ENCODE measurements at regions not wholly inside any gene's neighbourhood (a gene's known extent, or its start where the extent isn't known, plus 50 kb on each side); places are given as distances from the start of the nearest gene placed in this dataset.

DNA sequence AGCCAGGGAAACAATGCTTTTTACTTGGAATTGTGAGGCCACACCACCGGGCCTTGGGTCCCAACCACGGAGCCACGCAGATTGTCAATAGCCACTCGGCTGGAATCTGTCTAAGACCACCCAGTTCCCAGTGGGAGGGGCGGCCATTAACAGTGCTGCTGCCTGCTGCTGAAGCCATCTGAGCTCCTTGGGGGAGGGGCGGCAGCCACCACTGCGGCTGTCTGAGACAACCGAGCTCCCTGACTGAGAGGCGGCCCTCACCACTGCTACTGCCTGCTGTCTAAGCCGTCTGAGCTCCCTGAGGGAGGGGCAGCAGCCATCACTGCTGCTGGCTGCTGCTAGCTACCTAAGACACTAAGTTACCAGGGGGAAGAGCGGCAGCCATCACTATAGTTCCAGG, 64.3 kb downstream of the DMRTA2 start:
- no peak for DNase-seq
- no peak overlapping the region for H3K27ac Mint-ChIP-seq
- ChIA-PET POLR2A (no interaction called here), CTCF (no interaction called here)
- no peak overlapping the region for H3K4me3 Mint-ChIP-seq
- TF ChIP-seq, protein P1, sequence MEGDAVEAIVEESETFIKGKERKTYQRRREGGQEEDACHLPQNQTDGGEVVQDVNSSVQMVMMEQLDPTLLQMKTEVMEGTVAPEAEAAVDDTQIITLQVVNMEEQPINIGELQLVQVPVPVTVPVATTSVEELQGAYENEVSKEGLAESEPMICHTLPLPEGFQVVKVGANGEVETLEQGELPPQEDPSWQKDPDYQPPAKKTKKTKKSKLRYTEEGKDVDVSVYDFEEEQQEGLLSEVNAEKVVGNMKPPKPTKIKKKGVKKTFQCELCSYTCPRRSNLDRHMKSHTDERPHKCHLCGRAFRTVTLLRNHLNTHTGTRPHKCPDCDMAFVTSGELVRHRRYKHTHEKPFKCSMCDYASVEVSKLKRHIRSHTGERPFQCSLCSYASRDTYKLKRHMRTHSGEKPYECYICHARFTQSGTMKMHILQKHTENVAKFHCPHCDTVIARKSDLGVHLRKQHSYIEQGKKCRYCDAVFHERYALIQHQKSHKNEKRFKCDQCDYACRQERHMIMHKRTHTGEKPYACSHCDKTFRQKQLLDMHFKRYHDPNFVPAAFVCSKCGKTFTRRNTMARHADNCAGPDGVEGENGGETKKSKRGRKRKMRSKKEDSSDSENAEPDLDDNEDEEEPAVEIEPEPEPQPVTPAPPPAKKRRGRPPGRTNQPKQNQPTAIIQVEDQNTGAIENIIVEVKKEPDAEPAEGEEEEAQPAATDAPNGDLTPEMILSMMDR (IDR thresholded peaks at IDR 0.05): no peak
- peaks cover 38% of the 10 kb centered on the region for H3K27me3 Mint-ChIP-seq
- no peaks in the 10 kb centered on the region for H3K36me3 Mint-ChIP-seq (ENCODE audit: low read depth)
- H3K4me1 Mint-ChIP-seq (ENCODE audit: low read depth): no peaks in the 10 kb centered on the region
- H3K9me3 Mint-ChIP-seq: peaks cover 5% of the 10 kb centered on the region
- ATAC-seq: no peak
- intact Hi-C loops (cut with micrococcal nuclease): no loop called here

GRCh38 chr1:50357186-50357585, 66.1 kb downstream of the DMRTA2 start:
- intact Hi-C loops (cut with micrococcal nuclease): no loop called here

GRCh38 chr1:50354813-50355212, 68.4 kb downstream of the DMRTA2 start:
- H3K4me1 Mint-ChIP-seq (ENCODE audit: low read depth): no peaks in the 10 kb centered on the region
- CTCF ChIA-PET: no interaction called here
- DNase-seq (no peak), ATAC-seq (no peak)
- no peaks in the 10 kb centered on the region for H3K36me3 Mint-ChIP-seq (ENCODE audit: low read depth)
- H3K27me3 Mint-ChIP-seq: peaks cover 18% of the 10 kb centered on the region
- intact Hi-C loops (cut with micrococcal nuclease): no loop called here
- POLR2A ChIA-PET: no interaction called here
- H3K27ac Mint-ChIP-seq: no peak overlapping the region
- TF ChIP-seq, protein P1 (IDR thresholded peaks at IDR 0.05): no peak
- H3K9me3 Mint-ChIP-seq: no peaks in the 10 kb centered on the region
- no peak overlapping the region for H3K4me3 Mint-ChIP-seq

More at GRCh38 chr1:50357186-50357585, 66.1 kb downstream of the DMRTA2 start:
- POLR2A ChIA-PET: no interaction called here
- H3K4me1 Mint-ChIP-seq (ENCODE audit: low read depth): no peaks in the 10 kb centered on the region
- TF ChIP-seq, protein P1 (IDR thresholded peaks at IDR 0.05): no peak
- ATAC-seq (no peak), DNase-seq (no peak)
- no peak overlapping the region for H3K27ac Mint-ChIP-seq
- CTCF ChIA-PET: interaction anchor here (0.9 to 1.2 kb wide), 3 partner anchors 9 to 24 kb away, joined by 3 to 4 read pairs (median 3); no protein-coding TSS in a partner anchor
- H3K4me3 Mint-ChIP-seq: no peak overlapping the region
- H3K27me3 Mint-ChIP-seq: peaks cover 28% of the 10 kb centered on the region
- H3K36me3 Mint-ChIP-seq (ENCODE audit: low read depth): no peaks in the 10 kb centered on the region
- peaks cover 3% of the 10 kb centered on the region for H3K9me3 Mint-ChIP-seq

- ATAC-seq (no peak), DNase-seq (no peak)
- Mint-ChIP-seq H3K4me1 (ENCODE audit: low read depth) (no peaks in the 10 kb centered on the region), H3K27ac (no peak overlapping the region), H3K36me3 (ENCODE audit: low read depth) (no peaks in the 10 kb centered on the region), H3K27me3 (peaks cover 23% of the 10 kb centered on the region), H3K4me3 (no peak overlapping the region), H3K9me3 (no peaks in the 10 kb centered on the region)
- TF ChIP-seq, protein P1 (IDR thresholded peaks at IDR 0.05): no peak
- CTCF ChIA-PET: interaction anchor here (1.3 to 1.9 kb wide), 3 partner anchors 10 to 19 kb away, joined by 3 to 7 read pairs (median 3); no protein-coding TSS in a partner anchor
- intact Hi-C loops (cut with micrococcal nuclease): no loop called here
- POLR2A ChIA-PET: no interaction called here
Measured at GRCh38 chr1:50352428-50352827, 70.8 kb downstream of the DMRTA2 start.

- no peak for DNase-seq
- H3K36me3 Mint-ChIP-seq (ENCODE audit: low read depth): no peaks in the 10 kb centered on the region
- peaks cover 2% of the 10 kb centered on the region for H3K4me1 Mint-ChIP-seq (ENCODE audit: low read depth)
- no peak overlapping the region for H3K4me3 Mint-ChIP-seq
- intact Hi-C loops (cut with micrococcal nuclease): no loop called here
- no peaks in the 10 kb centered on the region for H3K9me3 Mint-ChIP-seq
- no peak overlapping the region for H3K27ac Mint-ChIP-seq
- ChIA-PET POLR2A (no interaction called here), CTCF (interaction anchor here (3.3 kb wide), 1 partner anchor 16 kb away, joined by 24 read pairs; no protein-coding TSS in a partner anchor)
- ATAC-seq: no peak
- H3K27me3 Mint-ChIP-seq: peaks cover 20% of the 10 kb centered on the region
- TF ChIP-seq, protein P1 (IDR thresholded peaks at IDR 0.05): no peak
Measured at GRCh38 chr1:50350868-50351267, 72.4 kb downstream of the DMRTA2 start.

Measured in activated CD8-positive, alpha-beta T cell treated with anti-CD3 and anti-CD28 coated beads for 36 hours (primary cell).